ENCODE measurements at regions not wholly inside any gene's neighbourhood (a gene's known extent, or its start where the extent isn't known, plus 50 kb on each side); places are given as distances from the start of the nearest gene placed in this dataset.

- WGBS, 2 donors = 73 to 76% methylated on average over 3 of the region's 3 CpGs
- Histone ChIP-seq H3K9me3 (ENCODE audit: control insufficient read depth in 4 of 4, insufficient read depth in 3 of 4, low read length in 3 of 4) (no peaks in the 10 kb centered on the region), H3K9ac (ENCODE audit: insufficient read depth in 1 of 2, low read length in 2 of 2) (no peak overlapping the region), H3K27me3 (ENCODE audit: control insufficient read depth in 3 of 3, insufficient read depth in 3 of 3, low read length in 2 of 3) (no peaks in the 10 kb centered on the region), H3K4me3 (no peak overlapping the region), H3K36me3 (ENCODE audit: control insufficient read depth in 4 of 4, insufficient read depth in 4 of 4, low read length in 4 of 4) (no peaks in the 10 kb centered on the region), H3K27ac (ENCODE audit: low read depth in 1 of 2, low read length in 1 of 2) (peak overlapping the region in 1 of 2 donors; percentile 11), H3K4me1 (ENCODE audit: control insufficient read depth in 5 of 5, insufficient read depth in 5 of 5, low read length in 5 of 5) (peaks cover 0 to 13% (median 2%) of the 10 kb centered on the region in 5 donors)
- TF ChIP-seq CTCF (IDR thresholded peaks at IDR 0.05; ENCODE audit: control extremely low read depth, extremely low read depth) = no peak
- DNase-seq (no peak), ATAC-seq (ENCODE audit: insufficient read depth, low FRiP score) (no peak)
Measured at GRCh38 chr21:15203740-15204139, 138.9 kb upstream of the NRIP1 start.

GRCh38 chr21:15204140-15204969 is 139.6 kb upstream of the NRIP1 start:
- peaks cover 0 to 10% (median 2%) of the 10 kb centered on the region in 5 donors for H3K4me1 ChIP-seq (ENCODE audit: control insufficient read depth in 5 of 5, insufficient read depth in 5 of 5, low read length in 5 of 5)
- TF ChIP-seq CTCF (IDR thresholded peaks at IDR 0.05; ENCODE audit: control extremely low read depth, extremely low read depth) = no peak
- no peaks in the 10 kb centered on the region for H3K9me3 ChIP-seq (ENCODE audit: control insufficient read depth in 4 of 4, insufficient read depth in 3 of 4, low read length in 3 of 4)
- no peak overlapping the region for H3K9ac ChIP-seq (ENCODE audit: insufficient read depth in 1 of 2, low read length in 2 of 2)
- H3K4me3 ChIP-seq = no peak overlapping the region
- DNase-seq (no peak), ATAC-seq (ENCODE audit: insufficient read depth, low FRiP score) (no peak)
- WGBS, 2 donors = 65 to 69% methylated on average over 13 of the region's 13 CpGs
- H3K36me3 ChIP-seq (ENCODE audit: control insufficient read depth in 4 of 4, insufficient read depth in 4 of 4, low read length in 4 of 4) = no peaks in the 10 kb centered on the region
- H3K27me3 ChIP-seq (ENCODE audit: control insufficient read depth in 3 of 3, insufficient read depth in 3 of 3, low read length in 2 of 3) = no peaks in the 10 kb centered on the region
- peak overlapping the region in 1 of 2 donors; percentile 55 for H3K27ac ChIP-seq (ENCODE audit: low read depth in 1 of 2, low read length in 1 of 2)

GRCh38 chr21:15204970-15205286 is 140.1 kb upstream of the NRIP1 start:
- WGBS, 2 donors = 87 to 100% methylated on average over 4 of the region's 4 CpGs
- no peak overlapping the region for H3K4me3 ChIP-seq
- H3K9ac ChIP-seq (ENCODE audit: insufficient read depth in 1 of 2, low read length in 2 of 2) = no peak overlapping the region
- peak overlapping the region in 1 of 2 donors; percentile 55 for H3K27ac ChIP-seq (ENCODE audit: low read depth in 1 of 2, low read length in 1 of 2)
- no peaks in the 10 kb centered on the region for H3K36me3 ChIP-seq (ENCODE audit: control insufficient read depth in 4 of 4, insufficient read depth in 4 of 4, low read length in 4 of 4)
- H3K27me3 ChIP-seq (ENCODE audit: control insufficient read depth in 3 of 3, insufficient read depth in 3 of 3, low read length in 2 of 3) = no peaks in the 10 kb centered on the region
- no peaks in the 10 kb centered on the region for H3K9me3 ChIP-seq (ENCODE audit: control insufficient read depth in 4 of 4, insufficient read depth in 3 of 4, low read length in 3 of 4)
- ATAC-seq (ENCODE audit: insufficient read depth, low FRiP score) = no peak
- no peak for TF ChIP-seq CTCF (IDR thresholded peaks at IDR 0.05; ENCODE audit: control extremely low read depth, extremely low read depth)
- DNase-seq = no peak
- peaks cover 0 to 6% (median 0%) of the 10 kb centered on the region in 5 donors for H3K4me1 ChIP-seq (ENCODE audit: control insufficient read depth in 5 of 5, insufficient read depth in 5 of 5, low read length in 5 of 5)

All from lung (tissue), 11 donors.